Fibroblast of mammary gland (primary cell): ENCODE measurements at regions not wholly inside any gene's neighbourhood (a gene's known extent, or its start where the extent isn't known, plus 50 kb on each side); places are given as distances from the start of the nearest gene placed in this dataset.
A peak's percentile ranks its signal among the peaks of the same experiment; 100 is the strongest.
"Not testable (repeated sequence)": the region's sequence is repeated elsewhere in the genome, so short reads cannot be mapped to it uniquely, and the experiment has no call there.

Experiments
- DNase-seq: peaks from one replicate; pipeline ENCODE4 v3.0.0-alpha.2; 2010; ENCODE audit warnings: low read depth
- H3K4me3 ChIP-seq: 2 replicates; pipeline ENCODE4 v1.5.1; 2011; ENCODE audit warnings: low read depth, mild to moderate bottlenecking, low read length, moderate library complexity; ENCODE audit not compliant: control insufficient read depth
- TF ChIP-seq, protein P1 (sequence below): conservative IDR thresholded peaks from 2 replicates; pipeline ENCODE4 v1.5.1; 2011; ENCODE audit warnings: low read depth, low read length, inconsistent platforms; ENCODE audit not compliant: control insufficient read depth, insufficient read depth

DNA sequence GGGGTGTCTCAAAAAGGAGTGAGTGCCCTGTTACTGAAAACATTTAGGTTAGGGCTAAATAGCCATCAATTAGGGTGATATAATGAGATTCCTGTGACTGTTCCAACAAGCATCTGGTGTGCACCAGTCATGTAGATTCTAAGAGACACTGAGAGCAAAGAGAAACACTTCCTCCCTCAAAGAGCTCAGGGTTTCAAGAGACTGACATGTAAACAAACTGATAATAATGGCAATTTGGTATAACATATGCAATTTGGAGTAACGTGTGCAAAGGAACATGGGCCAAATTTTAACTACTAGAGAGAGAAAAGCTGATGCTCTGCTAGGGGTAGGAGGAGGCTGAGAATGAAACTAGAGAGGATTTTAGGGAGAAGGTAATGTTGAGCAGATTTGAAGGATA lies 237.1 kb downstream of the BMP4 start:
- no peak for DNase-seq
- TF ChIP-seq, protein P1, sequence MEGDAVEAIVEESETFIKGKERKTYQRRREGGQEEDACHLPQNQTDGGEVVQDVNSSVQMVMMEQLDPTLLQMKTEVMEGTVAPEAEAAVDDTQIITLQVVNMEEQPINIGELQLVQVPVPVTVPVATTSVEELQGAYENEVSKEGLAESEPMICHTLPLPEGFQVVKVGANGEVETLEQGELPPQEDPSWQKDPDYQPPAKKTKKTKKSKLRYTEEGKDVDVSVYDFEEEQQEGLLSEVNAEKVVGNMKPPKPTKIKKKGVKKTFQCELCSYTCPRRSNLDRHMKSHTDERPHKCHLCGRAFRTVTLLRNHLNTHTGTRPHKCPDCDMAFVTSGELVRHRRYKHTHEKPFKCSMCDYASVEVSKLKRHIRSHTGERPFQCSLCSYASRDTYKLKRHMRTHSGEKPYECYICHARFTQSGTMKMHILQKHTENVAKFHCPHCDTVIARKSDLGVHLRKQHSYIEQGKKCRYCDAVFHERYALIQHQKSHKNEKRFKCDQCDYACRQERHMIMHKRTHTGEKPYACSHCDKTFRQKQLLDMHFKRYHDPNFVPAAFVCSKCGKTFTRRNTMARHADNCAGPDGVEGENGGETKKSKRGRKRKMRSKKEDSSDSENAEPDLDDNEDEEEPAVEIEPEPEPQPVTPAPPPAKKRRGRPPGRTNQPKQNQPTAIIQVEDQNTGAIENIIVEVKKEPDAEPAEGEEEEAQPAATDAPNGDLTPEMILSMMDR = no peak
- no peak overlapping the region for H3K4me3 ChIP-seq

DNA sequence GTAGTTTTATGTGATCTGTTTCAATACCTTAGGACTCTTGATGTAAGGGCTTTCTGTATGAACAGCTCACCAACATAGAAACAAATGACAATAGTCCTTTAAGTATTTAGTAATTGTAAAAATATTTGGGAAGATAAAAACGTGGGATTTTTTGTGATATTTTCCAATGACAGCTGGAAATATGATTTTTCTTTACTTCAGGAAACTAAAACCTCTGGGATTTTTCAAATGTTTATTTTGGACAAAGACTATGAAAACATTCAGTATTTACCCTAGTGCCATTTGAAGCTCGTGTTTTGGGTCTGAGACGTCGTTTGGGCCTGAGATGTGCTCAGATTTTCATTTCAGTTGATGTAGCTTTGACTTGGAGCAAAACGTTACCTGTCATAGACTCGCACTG lies 240.0 kb downstream of the BMP4 start:
- TF ChIP-seq, protein P1 = no peak
- no peak overlapping the region for H3K4me3 ChIP-seq
- DNase-seq = no peak

DNA sequence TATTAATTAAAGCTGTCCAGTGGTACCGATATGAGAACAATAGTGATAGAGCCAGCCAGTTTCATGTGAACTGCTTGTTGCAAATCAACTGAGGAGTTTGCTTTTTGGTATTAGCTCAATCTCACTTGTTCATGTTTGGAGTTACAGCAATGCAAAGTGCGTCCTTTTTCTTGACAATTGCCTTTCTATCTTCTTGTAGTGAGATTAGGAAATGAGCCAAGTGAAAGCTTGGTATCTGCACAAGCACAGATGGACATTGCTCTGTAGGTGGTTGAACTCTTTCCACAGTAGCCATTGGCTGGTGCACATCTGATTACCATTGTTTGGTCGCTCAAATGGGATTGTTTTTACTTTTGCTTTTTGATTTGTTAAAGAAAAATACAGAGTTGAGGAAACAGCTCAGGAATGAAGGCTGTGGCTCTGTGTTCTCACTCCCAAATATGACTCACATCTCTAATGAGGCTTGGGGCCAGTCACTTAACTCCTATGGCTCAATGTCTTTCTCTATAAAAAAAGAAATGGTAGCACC lies 241.4 kb downstream of the BMP4 start:
- DNase-seq = peak; percentile 41
- TF ChIP-seq, protein P1 = no peak
- no peak overlapping the region for H3K4me3 ChIP-seq

- TF ChIP-seq, protein P1 = no peak
- DNase-seq = no peak
- H3K4me3 ChIP-seq = no peak overlapping the region
Observed at GRCh38 chr14:53714495-53715192, 242.0 kb downstream of the BMP4 start.

DNA sequence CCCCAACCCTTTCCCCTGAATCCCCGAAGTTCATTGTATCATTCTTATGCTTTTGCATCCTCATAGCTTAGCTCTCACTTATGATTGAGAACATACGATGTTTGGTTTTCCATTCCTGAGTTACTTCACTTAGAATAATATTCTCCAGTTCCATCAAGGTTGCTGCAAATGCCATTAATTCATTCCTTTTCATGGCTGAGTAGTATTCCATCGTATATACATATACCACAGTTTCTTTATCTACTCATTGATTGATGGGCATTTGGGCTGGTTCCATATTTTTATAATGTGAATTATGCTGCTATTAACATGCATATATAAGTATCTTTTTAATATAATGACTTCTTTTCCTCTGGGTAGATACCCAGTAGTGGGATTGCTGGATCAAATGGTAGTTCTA lies 243.7 kb downstream of the BMP4 start:
- DNase-seq, H3K4me3 ChIP-seq: not testable (repeated sequence)

DNA sequence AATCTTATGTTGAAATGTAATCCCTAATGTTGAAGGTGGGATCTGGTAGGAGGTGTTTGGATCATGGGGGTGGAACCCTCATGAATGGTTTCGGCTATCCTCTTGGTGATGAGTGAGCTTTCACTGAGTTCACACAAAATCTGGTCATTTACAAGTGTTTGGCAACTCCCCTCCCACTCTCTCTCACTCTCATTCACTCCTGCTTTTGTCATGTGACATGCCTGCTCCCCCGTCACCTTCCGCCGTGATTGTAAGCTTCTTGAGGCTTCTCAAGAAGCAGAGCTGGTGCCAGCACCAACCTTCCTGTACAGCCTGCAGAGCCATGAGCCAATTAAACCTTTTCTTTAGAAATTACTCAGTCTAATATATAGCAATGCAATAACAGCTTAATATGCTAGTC lies 245.4 kb downstream of the BMP4 start:
- TF ChIP-seq, protein P1 = no peak
- no peak for DNase-seq
- no peak overlapping the region for H3K4me3 ChIP-seq

DNA sequence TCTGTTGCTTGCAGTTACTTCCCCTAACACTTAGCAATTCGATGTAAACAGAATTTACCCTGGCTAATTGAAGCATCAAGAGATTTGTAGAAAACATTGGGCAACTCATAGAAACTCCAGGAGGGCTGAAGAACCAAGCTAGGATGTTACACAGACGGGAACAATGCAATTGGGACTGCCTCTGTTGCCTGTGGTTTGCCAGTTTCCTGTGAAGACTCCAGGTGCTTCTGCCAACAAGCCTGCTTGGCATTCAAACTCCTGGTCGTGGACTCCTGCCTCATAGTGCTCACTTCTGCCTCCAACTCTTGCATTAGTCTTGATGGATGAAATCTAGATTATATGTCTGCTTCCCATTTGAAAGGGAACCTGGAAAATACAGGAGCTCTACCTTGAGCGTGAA lies 246.0 kb downstream of the BMP4 start:
- TF ChIP-seq, protein P1 = no peak

More for the DNA sequence above, 246.0 kb downstream of the BMP4 start:
- no peak overlapping the region for H3K4me3 ChIP-seq
- DNase-seq = no peak
